HUES6 (cell line): ENCODE measurements at regions not wholly inside any gene's neighbourhood (a gene's known extent, or its start where the extent isn't known, plus 50 kb on each side); places are given as distances from the start of the nearest gene placed in this dataset.

Source experiments
- H3K27ac ChIP-seq: 2 replicates; pipeline ENCODE4 v1.7.0; 2013; ENCODE audit warnings: low read depth, mild to moderate bottlenecking, low read length, inconsistent platforms
- H3K27me3 ChIP-seq: 2 replicates; pipeline ENCODE4 v1.6.1; 2013; ENCODE audit warnings: low read length; ENCODE audit not compliant: control insufficient read depth, insufficient read depth
- H3K36me3 ChIP-seq: 2 replicates; pipeline ENCODE4 v1.6.1; 2013; ENCODE audit warnings: low read length; ENCODE audit not compliant: control insufficient read depth, insufficient read depth
- H3K4me1 ChIP-seq: 2 replicates; pipeline ENCODE4 v1.6.1; 2013; ENCODE audit warnings: low read length; ENCODE audit not compliant: control insufficient read depth, insufficient read depth
- H3K4me3 ChIP-seq: 2 replicates; pipeline ENCODE4 v1.5.1; 2013; ENCODE audit warnings: low read depth, low read length
- H3K9ac ChIP-seq: one replicate; pipeline ENCODE4 v1.6.1; 2013; ENCODE audit warnings: mild to moderate bottlenecking, low read length
- H3K9me3 ChIP-seq: 2 replicates; pipeline ENCODE4 v1.6.1; 2013; ENCODE audit warnings: low read depth, low read length; ENCODE audit not compliant: control insufficient read depth, insufficient read depth

GRCh38 chr2:163407296-163407695 lies 328.5 kb downstream of the FIGN start:
- Histone ChIP-seq H3K27ac (no peak overlapping the region), H3K36me3 (no peaks in the 10 kb centered on the region), H3K9ac (no peak overlapping the region), H3K9me3 (no peaks in the 10 kb centered on the region), H3K4me1 (no peaks in the 10 kb centered on the region), H3K4me3 (no peak overlapping the region), H3K27me3 (no peaks in the 10 kb centered on the region)

DNA sequence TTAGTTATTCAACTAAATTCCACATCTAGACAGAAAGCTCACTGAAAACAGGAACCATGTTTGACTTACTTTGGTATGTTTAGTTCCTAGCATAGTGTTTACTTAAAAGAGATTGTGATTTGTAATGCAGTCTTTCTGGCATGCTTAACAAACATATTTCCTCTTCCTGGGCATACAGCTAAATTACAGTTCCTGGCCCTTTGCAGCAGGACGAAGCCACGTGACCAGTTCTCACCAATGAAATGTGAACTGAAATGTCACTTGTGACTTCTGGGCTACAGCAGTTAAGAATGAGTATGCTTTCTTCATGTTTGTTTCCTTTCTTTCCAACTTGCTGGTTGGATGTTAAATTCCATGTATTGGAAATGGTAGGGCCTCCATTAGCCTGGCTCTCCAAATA lies 330.5 kb downstream of the FIGN start:
- Histone ChIP-seq H3K4me1 (no peaks in the 10 kb centered on the region), H3K9ac (no peak overlapping the region), H3K36me3 (no peaks in the 10 kb centered on the region), H3K27ac (no peak overlapping the region), H3K9me3 (no peaks in the 10 kb centered on the region), H3K4me3 (no peak overlapping the region), H3K27me3 (no peaks in the 10 kb centered on the region)

- Histone ChIP-seq H3K9ac (no peak overlapping the region), H3K27ac (no peak overlapping the region), H3K27me3 (no peaks in the 10 kb centered on the region), H3K4me3 (no peak overlapping the region), H3K36me3 (no peaks in the 10 kb centered on the region), H3K4me1 (no peaks in the 10 kb centered on the region), H3K9me3 (no peaks in the 10 kb centered on the region)
Measured at GRCh38 chr2:163401481-163401880, 334.3 kb downstream of the FIGN start.

GRCh38 chr2:163397451-163397850 lies 338.4 kb downstream of the FIGN start:
- H3K36me3 ChIP-seq: no peaks in the 10 kb centered on the region
- H3K4me1 ChIP-seq: no peaks in the 10 kb centered on the region
- no peak overlapping the region for H3K4me3 ChIP-seq
- no peak overlapping the region for H3K9ac ChIP-seq
- H3K9me3 ChIP-seq: no peaks in the 10 kb centered on the region
- H3K27me3 ChIP-seq: no peaks in the 10 kb centered on the region
- no peak overlapping the region for H3K27ac ChIP-seq

- Histone ChIP-seq H3K9ac (no peak overlapping the region), H3K27ac (no peak overlapping the region), H3K36me3 (no peaks in the 10 kb centered on the region), H3K27me3 (no peaks in the 10 kb centered on the region), H3K4me1 (no peaks in the 10 kb centered on the region), H3K4me3 (no peak overlapping the region), H3K9me3 (no peaks in the 10 kb centered on the region)
Measured at GRCh38 chr2:163395602-163396001, 340.2 kb downstream of the FIGN start.

GRCh38 chr2:163389838-163390237 lies 346.0 kb downstream of the FIGN start:
- Histone ChIP-seq H3K36me3 (no peaks in the 10 kb centered on the region), H3K4me3 (no peak overlapping the region), H3K27ac (no peak overlapping the region), H3K27me3 (no peaks in the 10 kb centered on the region), H3K9me3 (no peaks in the 10 kb centered on the region), H3K4me1 (no peaks in the 10 kb centered on the region), H3K9ac (no peak overlapping the region)

- Histone ChIP-seq H3K4me1 (no peaks in the 10 kb centered on the region), H3K9me3 (no peaks in the 10 kb centered on the region), H3K27ac (no peak overlapping the region), H3K27me3 (no peaks in the 10 kb centered on the region), H3K36me3 (no peaks in the 10 kb centered on the region), H3K9ac (no peak overlapping the region), H3K4me3 (no peak overlapping the region)
Measured at GRCh38 chr2:163375472-163375871, 360.3 kb downstream of the FIGN start.

GRCh38 chr2:163375070-163375469 lies 360.7 kb downstream of the FIGN start:
- Histone ChIP-seq H3K27me3 (no peaks in the 10 kb centered on the region), H3K9ac (no peak overlapping the region), H3K9me3 (no peaks in the 10 kb centered on the region), H3K4me3 (no peak overlapping the region), H3K27ac (no peak overlapping the region), H3K36me3 (no peaks in the 10 kb centered on the region), H3K4me1 (no peaks in the 10 kb centered on the region)

DNA sequence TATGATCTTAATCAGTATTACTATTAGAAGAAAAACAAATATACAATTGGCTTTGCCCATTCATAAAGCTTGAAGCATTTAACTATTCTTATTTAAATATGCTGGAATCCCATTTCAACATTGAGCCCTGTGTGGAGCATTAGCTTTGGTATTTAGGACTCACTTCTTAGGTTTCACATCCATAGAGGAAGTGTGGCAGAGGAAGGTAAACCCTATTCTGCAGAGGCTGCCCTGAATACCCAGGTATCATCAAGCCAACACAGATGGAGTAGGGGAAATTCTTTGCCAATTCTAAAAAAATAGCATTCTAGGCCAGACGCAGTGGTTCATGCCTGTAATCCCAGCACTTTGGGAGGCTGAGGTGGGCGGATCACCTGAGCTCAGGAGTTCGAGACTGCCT lies 361.5 kb downstream of the FIGN start:
- Histone ChIP-seq H3K9me3 (no peaks in the 10 kb centered on the region), H3K4me3 (no peak overlapping the region), H3K4me1 (no peaks in the 10 kb centered on the region), H3K27ac (no peak overlapping the region), H3K9ac (no peak overlapping the region), H3K36me3 (no peaks in the 10 kb centered on the region), H3K27me3 (no peaks in the 10 kb centered on the region)

GRCh38 chr2:163373496-163373895 lies 362.3 kb downstream of the FIGN start:
- Histone ChIP-seq H3K4me3 (no peak overlapping the region), H3K27ac (no peak overlapping the region), H3K36me3 (no peaks in the 10 kb centered on the region)

DNA sequence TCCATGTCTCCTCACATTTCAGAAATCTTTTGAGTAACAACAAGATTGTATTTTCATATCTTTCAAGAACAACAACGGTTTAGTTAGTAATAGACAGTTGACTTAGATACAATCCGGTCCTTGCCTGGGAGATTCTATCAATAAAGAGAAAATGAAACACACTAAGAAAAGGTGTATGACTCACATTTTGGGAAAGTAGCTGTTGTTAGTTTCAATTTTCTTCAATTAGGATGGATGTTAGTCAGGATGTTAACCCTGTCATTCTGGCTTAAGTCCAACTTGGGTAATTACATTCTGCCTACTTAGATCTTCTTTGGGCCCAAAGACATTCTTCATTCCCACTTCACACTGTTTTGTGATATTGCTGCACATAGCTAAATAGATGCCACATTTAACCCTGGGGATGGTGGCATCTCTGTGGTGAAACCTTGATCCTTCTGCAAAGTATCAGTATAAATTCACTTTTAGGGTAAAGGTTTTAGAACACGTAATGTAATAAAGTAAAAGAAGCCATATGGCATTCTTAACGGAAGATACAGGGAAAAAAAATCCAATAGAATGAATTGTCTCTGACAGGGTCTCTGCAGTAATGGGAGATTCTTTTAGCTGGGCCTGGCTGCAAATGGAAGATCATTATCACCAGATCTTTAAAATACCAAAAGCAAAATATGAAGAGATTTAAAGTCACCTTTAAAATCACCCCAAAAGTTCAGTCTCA lies 365.5 kb downstream of the FIGN start:
- no peak overlapping the region for H3K27ac ChIP-seq
- H3K36me3 ChIP-seq: no peaks in the 10 kb centered on the region
- H3K27me3 ChIP-seq: no peaks in the 10 kb centered on the region
- H3K4me3 ChIP-seq: no peak overlapping the region
- H3K4me1 ChIP-seq: no peaks in the 10 kb centered on the region
- no peaks in the 10 kb centered on the region for H3K9me3 ChIP-seq
- H3K9ac ChIP-seq: no peak overlapping the region

More at GRCh38 chr2:163373496-163373895, 362.3 kb downstream of the FIGN start:
- H3K9ac ChIP-seq: no peak overlapping the region
- no peaks in the 10 kb centered on the region for H3K9me3 ChIP-seq
- H3K4me1 ChIP-seq: no peaks in the 10 kb centered on the region
- H3K27me3 ChIP-seq: no peaks in the 10 kb centered on the region
